ENCODE measurements at regions not wholly inside any gene's neighbourhood (a gene's known extent, or its start where the extent isn't known, plus 50 kb on each side); places are given as distances from the start of the nearest gene placed in this dataset.

DNA sequence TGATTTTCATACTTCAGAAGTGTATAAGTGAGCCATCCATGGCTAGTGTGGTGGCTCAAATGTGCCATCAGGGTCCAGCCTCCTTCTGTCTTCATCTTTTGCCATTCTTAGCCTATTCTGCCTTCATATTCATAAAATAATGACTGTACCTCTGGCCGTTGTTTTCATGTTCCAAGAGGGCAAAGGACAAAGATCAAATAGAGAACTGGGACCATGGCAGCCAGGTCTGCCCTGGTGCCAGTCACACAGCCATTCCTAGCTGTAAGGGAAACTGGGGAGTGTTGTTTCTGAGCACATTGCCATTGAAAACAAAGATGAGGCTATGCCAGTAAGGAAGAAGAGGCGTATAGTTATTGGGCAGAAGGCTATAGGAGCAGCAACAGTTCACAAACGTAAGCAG, 518.6 kb downstream of the TFAP2B start:
- no peak for TF ChIP-seq GLIS2 (tag by site-specific recombination; IDR thresholded peaks at IDR 0.05)
- TF ChIP-seq ZNF248 (tag by site-specific recombination; IDR thresholded peaks at IDR 0.05) = no peak
- TF ChIP-seq GLI4 (tag by site-specific recombination; IDR thresholded peaks at IDR 0.05) = no peak
- TF ChIP-seq SP7 (tag by site-specific recombination; IDR thresholded peaks at IDR 0.05) = no peak
- no peak for TF ChIP-seq ZNF521 (tag by site-specific recombination; IDR thresholded peaks at IDR 0.05)
- TF ChIP-seq SP2 (tag by site-specific recombination; IDR thresholded peaks at IDR 0.05) = no peak
- no peak for TF ChIP-seq MYNN (tag by site-specific recombination; IDR thresholded peaks at IDR 0.05; ENCODE audit: borderline replicate concordance)
- TF ChIP-seq HOXD13 (CRISPR knock-in tag; IDR thresholded peaks at IDR 0.05; ENCODE audit: borderline replicate concordance) = no peak
- no peak for TF ChIP-seq RBAK (tag by site-specific recombination; IDR thresholded peaks at IDR 0.05)
- TF ChIP-seq, protein P1, sequence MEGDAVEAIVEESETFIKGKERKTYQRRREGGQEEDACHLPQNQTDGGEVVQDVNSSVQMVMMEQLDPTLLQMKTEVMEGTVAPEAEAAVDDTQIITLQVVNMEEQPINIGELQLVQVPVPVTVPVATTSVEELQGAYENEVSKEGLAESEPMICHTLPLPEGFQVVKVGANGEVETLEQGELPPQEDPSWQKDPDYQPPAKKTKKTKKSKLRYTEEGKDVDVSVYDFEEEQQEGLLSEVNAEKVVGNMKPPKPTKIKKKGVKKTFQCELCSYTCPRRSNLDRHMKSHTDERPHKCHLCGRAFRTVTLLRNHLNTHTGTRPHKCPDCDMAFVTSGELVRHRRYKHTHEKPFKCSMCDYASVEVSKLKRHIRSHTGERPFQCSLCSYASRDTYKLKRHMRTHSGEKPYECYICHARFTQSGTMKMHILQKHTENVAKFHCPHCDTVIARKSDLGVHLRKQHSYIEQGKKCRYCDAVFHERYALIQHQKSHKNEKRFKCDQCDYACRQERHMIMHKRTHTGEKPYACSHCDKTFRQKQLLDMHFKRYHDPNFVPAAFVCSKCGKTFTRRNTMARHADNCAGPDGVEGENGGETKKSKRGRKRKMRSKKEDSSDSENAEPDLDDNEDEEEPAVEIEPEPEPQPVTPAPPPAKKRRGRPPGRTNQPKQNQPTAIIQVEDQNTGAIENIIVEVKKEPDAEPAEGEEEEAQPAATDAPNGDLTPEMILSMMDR (tag by site-specific recombination; IDR thresholded peaks at IDR 0.05) = no peak
- no peak for TF ChIP-seq ZBTB1 (tag by site-specific recombination; IDR thresholded peaks at IDR 0.05)

Measured in HEK293 (cell line).